ENCODE measurements at regions not wholly inside any gene's neighbourhood (a gene's known extent, or its start where the extent isn't known, plus 50 kb on each side); places are given as distances from the start of the nearest gene placed in this dataset.
A peak's percentile ranks its signal among the peaks of the same experiment; 100 is the strongest.
"Not testable (repeated sequence)": the region's sequence is repeated elsewhere in the genome, so short reads cannot be mapped to it uniquely, and the experiment has no call there.

DNA sequence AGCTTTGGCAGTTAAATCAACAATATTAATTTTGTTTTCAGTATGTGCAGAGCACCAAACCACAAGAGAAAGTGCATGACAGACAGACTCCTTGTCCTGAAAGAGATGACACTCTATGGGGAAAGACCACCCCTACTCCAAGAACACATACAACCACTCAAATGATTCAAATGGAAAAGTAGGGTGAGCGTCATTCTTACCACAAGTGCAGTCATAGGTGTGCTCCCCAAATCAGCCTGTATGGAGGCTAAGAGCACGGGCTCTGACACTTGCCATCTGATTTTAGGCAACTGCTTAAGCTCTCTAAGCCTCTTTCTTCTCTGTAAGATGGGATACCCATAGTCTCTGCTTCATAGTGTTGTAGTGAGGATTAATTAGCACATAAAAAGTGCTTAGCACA, 56.7 kb upstream of the TERB2 start:
- H3K27ac ChIP-seq (ENCODE audit: low read depth, low read length); H3K36me3 ChIP-seq (ENCODE audit: control insufficient read depth in 2 of 3, insufficient read depth in 3 of 3, low read length in 3 of 3); H3K9me3 Mint-ChIP-seq; H3K4me3 ChIP-seq (ENCODE audit: low read length); CTCF ChIA-PET; H3K27me3 Mint-ChIP-seq; DNase-seq; POLR2A ChIA-PET; H3K4me1 ChIP-seq (ENCODE audit: control insufficient read depth in 2 of 2, insufficient read depth in 2 of 2, low read length in 2 of 2); H3K4me3 Mint-ChIP-seq; H3K9me3 ChIP-seq (ENCODE audit: control insufficient read depth in 2 of 3, low read length in 3 of 3); H3K27ac Mint-ChIP-seq; ATAC-seq; H3K27me3 ChIP-seq (ENCODE audit: control insufficient read depth in 2 of 2, insufficient read depth in 2 of 2, low read length in 2 of 2); H3K36me3 Mint-ChIP-seq; H3K4me1 Mint-ChIP-seq: not testable (repeated sequence)
- intact Hi-C loops (cut with micrococcal nuclease), result loop anchor here in 1 of 2 donors (5.0 kb wide), 1 partner anchor 88 kb away; no protein-coding TSS in a partner anchor

DNA sequence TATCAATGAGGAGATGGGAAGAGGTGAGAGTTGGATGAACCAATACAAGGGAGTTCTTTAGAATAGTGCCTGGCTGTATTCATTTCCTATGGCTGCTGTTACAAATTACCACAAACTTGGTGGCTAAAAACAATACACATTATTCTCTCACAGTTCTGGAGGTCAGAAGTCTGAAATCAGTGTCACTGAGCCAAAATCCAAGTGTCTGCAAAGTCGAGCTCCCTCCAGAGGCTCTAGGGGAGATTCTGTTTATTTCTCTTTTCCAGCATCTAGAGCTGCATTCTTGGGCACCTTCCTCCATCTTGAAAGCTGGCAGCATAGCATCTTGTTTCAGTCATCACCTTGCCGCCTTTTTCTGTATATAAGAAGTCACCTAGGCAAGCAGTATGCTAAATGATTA, 55.7 kb upstream of the TERB2 start:
- H3K4me1 Mint-ChIP-seq; H3K27ac ChIP-seq (ENCODE audit: low read depth, low read length); H3K9me3 Mint-ChIP-seq; H3K4me3 ChIP-seq (ENCODE audit: low read length); POLR2A ChIA-PET; H3K9me3 ChIP-seq (ENCODE audit: control insufficient read depth in 2 of 3, low read length in 3 of 3); H3K36me3 ChIP-seq (ENCODE audit: control insufficient read depth in 2 of 3, insufficient read depth in 3 of 3, low read length in 3 of 3); H3K27me3 ChIP-seq (ENCODE audit: control insufficient read depth in 2 of 2, insufficient read depth in 2 of 2, low read length in 2 of 2); H3K27ac Mint-ChIP-seq; ATAC-seq; H3K4me1 ChIP-seq (ENCODE audit: control insufficient read depth in 2 of 2, insufficient read depth in 2 of 2, low read length in 2 of 2); H3K27me3 Mint-ChIP-seq; H3K36me3 Mint-ChIP-seq; H3K4me3 Mint-ChIP-seq; DNase-seq; CTCF ChIA-PET; intact Hi-C loops (cut with micrococcal nuclease): not testable (repeated sequence)

DNA sequence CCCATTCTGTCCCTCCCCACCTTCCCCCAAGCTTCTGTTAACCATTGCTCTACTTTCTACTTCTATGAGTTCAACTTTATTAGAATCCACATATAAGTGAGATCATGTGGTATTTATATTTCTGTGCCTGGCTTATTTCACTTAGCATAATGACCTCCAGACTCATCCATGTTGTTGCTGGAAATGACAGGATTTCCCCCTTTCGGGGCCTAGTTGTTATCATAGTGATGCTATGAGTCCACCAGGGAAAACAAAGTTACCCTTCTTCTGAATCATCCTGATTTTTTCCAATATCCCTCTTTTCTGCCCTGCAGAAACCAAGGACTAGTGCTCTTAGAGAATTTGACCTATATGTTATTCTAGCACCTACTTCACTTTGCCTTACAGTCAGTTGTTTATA, 53.2 kb upstream of the TERB2 start:
- H3K36me3 Mint-ChIP-seq; H3K4me3 Mint-ChIP-seq; H3K27ac ChIP-seq (ENCODE audit: low read depth, low read length); H3K36me3 ChIP-seq (ENCODE audit: control insufficient read depth in 2 of 3, insufficient read depth in 3 of 3, low read length in 3 of 3); H3K27me3 Mint-ChIP-seq; H3K4me1 ChIP-seq (ENCODE audit: control insufficient read depth in 2 of 2, insufficient read depth in 2 of 2, low read length in 2 of 2); H3K4me3 ChIP-seq (ENCODE audit: low read length); H3K27ac Mint-ChIP-seq; CTCF ChIA-PET; ATAC-seq; DNase-seq; H3K4me1 Mint-ChIP-seq; POLR2A ChIA-PET; intact Hi-C loops (cut with micrococcal nuclease); H3K9me3 Mint-ChIP-seq; H3K27me3 ChIP-seq (ENCODE audit: control insufficient read depth in 2 of 2, insufficient read depth in 2 of 2, low read length in 2 of 2); H3K9me3 ChIP-seq (ENCODE audit: control insufficient read depth in 2 of 3, low read length in 3 of 3): not testable (repeated sequence)

DNA sequence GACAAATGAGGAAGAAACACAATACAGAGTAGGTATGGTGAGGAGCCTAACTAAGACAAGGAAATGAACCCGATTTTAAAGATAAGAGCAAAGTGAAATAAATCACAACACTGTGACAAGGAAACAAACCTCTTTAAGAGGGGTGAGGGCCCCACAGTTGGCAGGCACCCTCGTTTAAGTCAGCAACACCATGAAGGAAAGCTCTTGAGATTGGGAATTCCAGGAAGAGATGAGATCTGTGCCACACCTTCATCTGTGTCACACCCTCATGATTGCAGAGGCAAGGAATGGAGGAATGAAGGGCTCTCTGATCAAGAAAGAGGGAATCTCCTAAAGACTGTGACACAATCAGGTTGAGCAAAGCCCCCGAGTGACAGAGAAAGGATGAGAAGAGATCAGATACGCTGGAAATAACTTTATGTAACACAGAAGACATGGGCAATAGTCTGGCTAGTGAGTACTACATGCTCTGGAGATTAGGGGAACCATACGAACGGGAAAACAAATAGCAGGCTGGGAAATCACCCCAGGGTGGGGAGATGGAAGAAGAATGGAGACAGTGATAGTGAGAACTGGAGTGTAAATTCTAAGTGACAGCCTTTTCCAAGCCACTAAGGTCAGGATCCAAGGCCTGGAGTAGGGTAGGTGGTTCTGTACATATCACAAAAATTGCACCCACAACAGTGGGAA, 51.7 kb upstream of the TERB2 start:
- H3K27me3 ChIP-seq (ENCODE audit: control insufficient read depth in 2 of 2, insufficient read depth in 2 of 2, low read length in 2 of 2); POLR2A ChIA-PET; intact Hi-C loops (cut with micrococcal nuclease); H3K4me1 Mint-ChIP-seq; H3K4me3 ChIP-seq (ENCODE audit: low read length); H3K27me3 Mint-ChIP-seq; CTCF ChIA-PET; H3K36me3 Mint-ChIP-seq; H3K4me1 ChIP-seq (ENCODE audit: control insufficient read depth in 2 of 2, insufficient read depth in 2 of 2, low read length in 2 of 2); ATAC-seq; H3K4me3 Mint-ChIP-seq; DNase-seq; H3K9me3 ChIP-seq (ENCODE audit: control insufficient read depth in 2 of 3, low read length in 3 of 3); H3K27ac ChIP-seq (ENCODE audit: low read depth, low read length); H3K36me3 ChIP-seq (ENCODE audit: control insufficient read depth in 2 of 3, insufficient read depth in 3 of 3, low read length in 3 of 3); H3K9me3 Mint-ChIP-seq: not testable (repeated sequence)
- peak overlapping the region in 2 of 9 donors; percentile 1 to 2 for H3K27ac Mint-ChIP-seq
